ENCODE measurements at regions not wholly inside any gene's neighbourhood (a gene's known extent, or its start where the extent isn't known, plus 50 kb on each side); places are given as distances from the start of the nearest gene placed in this dataset.

DNA sequence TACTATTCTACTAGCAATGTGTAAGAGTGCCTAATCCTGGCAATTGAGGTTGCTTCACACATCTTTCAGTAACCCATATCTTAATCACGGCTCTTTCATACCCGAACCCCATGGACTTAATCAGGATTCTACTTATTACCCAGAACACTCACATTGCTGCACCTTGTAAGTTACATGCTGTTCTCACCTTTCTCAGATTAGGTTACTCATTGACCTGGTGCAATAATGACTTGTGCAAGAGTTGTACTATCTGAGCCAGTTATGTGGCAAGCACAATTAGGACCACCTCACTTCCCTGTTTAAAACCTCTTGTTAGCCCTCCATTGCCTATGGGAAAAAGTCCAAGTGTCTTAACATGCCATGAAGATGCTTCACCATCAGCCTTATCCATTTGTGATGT lies 306.7 kb upstream of the E2F7 start:
- no peak overlapping the region for H3K23ac ChIP-seq (ENCODE audit: insufficient read length, low read depth, low read length)

More for the DNA sequence above, 306.7 kb upstream of the E2F7 start:
- Histone ChIP-seq H2AK5ac (ENCODE audit: insufficient read length, low read length) (no peak overlapping the region), H2BK20ac (ENCODE audit: low read depth, low read length, poor library complexity, severe bottlenecking) (no peak overlapping the region), H3K56ac (ENCODE audit: insufficient read length, low read depth, low read length) (no peak overlapping the region), H4K8ac (replicated peaks; ENCODE audit: insufficient read length, low read depth, low read length) (no peak overlapping the region), H3K9me3 (ENCODE audit: control insufficient read depth, low read depth, low read length) (no peaks in the 10 kb centered on the region), H2AFZ (ENCODE audit: low read length) (no peak overlapping the region), H3T11ph (ENCODE audit: low read length) (no peak overlapping the region), H2BK120ac (ENCODE audit: low read depth, low read length, poor library complexity, severe bottlenecking) (no peak overlapping the region), H3K27ac (ENCODE audit: insufficient read length, low read depth, low read length) (no peak overlapping the region), H3K4ac (ENCODE audit: low read depth, low read length) (no peak overlapping the region), H3K4me1 (ENCODE audit: insufficient read depth, low read length) (no peaks in the 10 kb centered on the region), H3K23me2 (ENCODE audit: insufficient read length, low read depth, low read length, poor library complexity, severe bottlenecking) (no peaks in the 10 kb centered on the region), H3K79me1 (ENCODE audit: insufficient read depth, low read depth, low read length, poor library complexity, severe bottlenecking) (no peaks in the 10 kb centered on the region), H3K18ac (ENCODE audit: insufficient read length, low read depth, low read length) (no peak overlapping the region), H3K27me3 (ENCODE audit: insufficient read depth, low read length) (no peaks in the 10 kb centered on the region), H2BK5ac (ENCODE audit: insufficient read length, low read length) (no peak overlapping the region), H2BK12ac (ENCODE audit: insufficient read length, low read depth, low read length) (no peak overlapping the region), H3K9ac (ENCODE audit: extremely low read depth, insufficient read length, low read length) (no peak overlapping the region), H2BK15ac (ENCODE audit: low read depth, low read length) (no peak overlapping the region), H4K5ac (ENCODE audit: insufficient read length, low read depth, low read length) (no peak overlapping the region), H4K20me1 (ENCODE audit: control insufficient read depth, insufficient read depth, insufficient read length) (no peaks in the 10 kb centered on the region), H3K14ac (ENCODE audit: insufficient read depth, low read length) (no peak overlapping the region), H4K91ac (ENCODE audit: insufficient read length, low read depth, low read length) (no peak overlapping the region), H3K79me2 (ENCODE audit: insufficient read depth, low read length) (no peaks in the 10 kb centered on the region), H3K4me2 (ENCODE audit: insufficient read depth, insufficient read length, low read length) (no peak overlapping the region)
- H3K27me3 Mint-ChIP-seq (ENCODE audit: low read depth), result no peaks in the 10 kb centered on the region
- WGBS (ENCODE audit: extremely low coverage, insufficient read length, low lambda C conversion rate), result no CpG with 5 or more reads among the region's 2 CpGs
- no peaks in the 10 kb centered on the region for H3K36me3 Mint-ChIP-seq (ENCODE audit: insufficient read depth in 1 of 3, low read depth in 3 of 3)
- no peaks in the 10 kb centered on the region; a peak in 2 of 5 replicates for H3K9me3 Mint-ChIP-seq
- H3K4me1 Mint-ChIP-seq, result no peaks in the 10 kb centered on the region
- H3K4me3 Mint-ChIP-seq, result no peak overlapping the region
- DNase-seq, result no peak
- H3K27ac Mint-ChIP-seq, result no peak overlapping the region
- TF ChIP-seq, protein P1, sequence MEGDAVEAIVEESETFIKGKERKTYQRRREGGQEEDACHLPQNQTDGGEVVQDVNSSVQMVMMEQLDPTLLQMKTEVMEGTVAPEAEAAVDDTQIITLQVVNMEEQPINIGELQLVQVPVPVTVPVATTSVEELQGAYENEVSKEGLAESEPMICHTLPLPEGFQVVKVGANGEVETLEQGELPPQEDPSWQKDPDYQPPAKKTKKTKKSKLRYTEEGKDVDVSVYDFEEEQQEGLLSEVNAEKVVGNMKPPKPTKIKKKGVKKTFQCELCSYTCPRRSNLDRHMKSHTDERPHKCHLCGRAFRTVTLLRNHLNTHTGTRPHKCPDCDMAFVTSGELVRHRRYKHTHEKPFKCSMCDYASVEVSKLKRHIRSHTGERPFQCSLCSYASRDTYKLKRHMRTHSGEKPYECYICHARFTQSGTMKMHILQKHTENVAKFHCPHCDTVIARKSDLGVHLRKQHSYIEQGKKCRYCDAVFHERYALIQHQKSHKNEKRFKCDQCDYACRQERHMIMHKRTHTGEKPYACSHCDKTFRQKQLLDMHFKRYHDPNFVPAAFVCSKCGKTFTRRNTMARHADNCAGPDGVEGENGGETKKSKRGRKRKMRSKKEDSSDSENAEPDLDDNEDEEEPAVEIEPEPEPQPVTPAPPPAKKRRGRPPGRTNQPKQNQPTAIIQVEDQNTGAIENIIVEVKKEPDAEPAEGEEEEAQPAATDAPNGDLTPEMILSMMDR (conservative IDR thresholded peaks at IDR 0.05), result no peak
